HepG2 (cell line): ENCODE measurements at regions not wholly inside any gene's neighbourhood (a gene's known extent, or its start where the extent isn't known, plus 50 kb on each side); places are given as distances from the start of the nearest gene placed in this dataset.
"Not testable (repeated sequence)": the region's sequence is repeated elsewhere in the genome, so short reads cannot be mapped to it uniquely, and the experiment has no call there.

ENCODE experiments used
- ATAC-seq: fragments of 200-7000 bp; cut with Tn5 transposase; 3 replicates; pipeline ENCODE4 v1.9.1; 2020; ENCODE audit warnings: mild to moderate bottlenecking, moderate library complexity
- BruUV-seq: library from RNA; stranded (reverse); fragments of 400-500 nt; replicated peaks from 2 replicates; lab custom pipeline; 2021; lab: Mats Ljungman, UMichigan
- CTCF ChIA-PET: fragments of 300-600 bp; formaldehyde crosslinking; extraction: SDS; loops from one replicate; lab custom pipeline; 2021; ENCODE audit warnings: low total read pairs, inconsistent platforms, low intra/inter-chr PET ratio; lab: Yijun Ruan, JAX
- POLR2A ChIA-PET: fragments of 350-600 bp; sonication (Branson Sonifier 250); formaldehyde crosslinking; loops from one replicate; lab custom pipeline; 2020; ENCODE audit warnings: antibody characterized with exemption, inconsistent platforms; lab: Yijun Ruan, JAX
- DNase-seq: peaks from one replicate; pipeline ENCODE4 v3.0.0-alpha.2; 2015; ENCODE audit warnings: low spot score
- FAIRE-seq: peaks from 3 replicates; lab custom pipeline; 2011; peaks lifted over from hg19 to GRCh38; lab: Jason Lieb, UNC
- H2AFZ ChIP-seq: one replicate; pipeline ENCODE4 v1.6.1; 2011; ENCODE audit warnings: low read length, inconsistent platforms
- H3K27ac ChIP-seq: fragments of 300-600 bp; 3 replicates; pipeline ENCODE4 v1.8.0; 2011; ENCODE audit warnings: mixed run types, mild to moderate bottlenecking, mixed read lengths, low read length, inconsistent platforms; ENCODE audit not compliant: insufficient read depth; ENCODE audit errors: extremely low read length
- H3K27me3 ChIP-seq, 2 experiments: fragments of 200-600 bp in 1 of 2; 2 replicates in 1 of 2; 3 replicates in 1 of 2; pipeline versions ENCODE4 v1.6.0 to v1.8.0; 2011; ENCODE audit warnings: low read length in 2 of 2, mild to moderate bottlenecking in 2 of 2, moderate library complexity in 2 of 2, inconsistent platforms in 1 of 2; ENCODE audit not compliant: insufficient read depth in 2 of 2, control insufficient read depth in 1 of 2
- H3K36me3 ChIP-seq, 2 experiments: fragments of 200-600 bp in 1 of 2; replicated peaks in 1 of 2; 2 replicates in 1 of 2; 3 replicates in 1 of 2; pipeline versions ENCODE4 v1.5.1 to v1.8.0; 2011; ENCODE audit warnings: low read length in 2 of 2, inconsistent platforms in 1 of 2; ENCODE audit not compliant: insufficient read depth in 2 of 2, control insufficient read depth in 1 of 2
- H3K4me1 ChIP-seq: 2 replicates; pipeline ENCODE4 v1.5.1; 2012; ENCODE audit warnings: low read length, inconsistent platforms; ENCODE audit not compliant: insufficient read depth
- H3K4me2 ChIP-seq: 2 replicates; pipeline ENCODE4 v1.6.0; 2011; ENCODE audit warnings: low read depth, low read length, inconsistent platforms
- H3K4me3 ChIP-seq, 3 experiments: fragments of 200-600 bp in 1 of 3; sonication (generic), shearing (Covaris generic) in 1 of 3; replicated peaks in 1 of 3; 2 replicates each; pipeline ENCODE4 v1.5.1; 2011 to 2016; ENCODE audit warnings: low read length in 3 of 3, inconsistent platforms in 2 of 3, low read depth in 2 of 3, mild to moderate bottlenecking in 2 of 3, control low read depth in 1 of 3, mixed read lengths in 1 of 3; ENCODE audit not compliant: insufficient read depth in 1 of 3
- H3K79me2 ChIP-seq: one replicate; pipeline ENCODE4 v1.6.1; 2011; ENCODE audit warnings: low read length, inconsistent platforms; ENCODE audit not compliant: insufficient read depth
- H3K9ac ChIP-seq: 2 replicates; pipeline ENCODE4 v1.6.0; 2011; ENCODE audit warnings: mild to moderate bottlenecking, low read depth, low read length, inconsistent platforms; ENCODE audit not compliant: insufficient read depth
- H3K9me3 ChIP-seq: 2 replicates; pipeline ENCODE4 v1.5.1; 2012; ENCODE audit warnings: mild to moderate bottlenecking, low read length
- H4K20me1 ChIP-seq: 2 replicates; pipeline ENCODE4 v1.6.0; 2011; ENCODE audit warnings: inconsistent platforms, mild to moderate bottlenecking, low read length, moderate library complexity; ENCODE audit not compliant: insufficient read depth
- HOXA5 ChIP-seq: sonication (generic); formaldehyde crosslinking; IDR thresholded peaks from 2 replicates; pipeline ENCODE4 v1.4.0; 2020; ENCODE audit warnings: missing genetic modification reagents
- MXD4 ChIP-seq: IDR thresholded peaks from 2 replicates; pipeline ENCODE4 v1.6.1; 2016; ENCODE audit warnings: mild to moderate bottlenecking, missing biosample characterization, missing genetic modification reagents
- ZBTB38 ChIP-seq: sonication (generic); formaldehyde crosslinking; IDR thresholded peaks from 2 replicates; pipeline ENCODE4 v1.5.1; 2020; ENCODE audit warnings: mild to moderate bottlenecking, missing genetic modification reagents
- ZMYM4 ChIP-seq: sonication (generic); formaldehyde crosslinking; IDR thresholded peaks from 2 replicates; pipeline ENCODE4 v1.8.1; 2023; ENCODE audit warnings: mild to moderate bottlenecking, missing genetic modification reagents
- ZNF549 ChIP-seq: sonication (generic); formaldehyde crosslinking; IDR thresholded peaks from 2 replicates; pipeline ENCODE4 v1.5.0; 2020; ENCODE audit warnings: missing genetic modification reagents
- ZNF660 ChIP-seq: sonication (generic); formaldehyde crosslinking; IDR thresholded peaks from 2 replicates; pipeline ENCODE4 v1.5.1; 2020; ENCODE audit warnings: mild to moderate bottlenecking, low read depth, missing genetic modification reagents, borderline replicate concordance
- WGBS: methylation state at CpG from one replicate; pipeline ENCODE4 v1.1.6; 2017; ENCODE audit warnings: low lambda C conversion rate; 5-methylcytosine and 5-hydroxymethylcytosine counted together
- in situ Hi-C: cut with HindIII; loops from 2 replicates; pipeline ENCODE4 v1.10.0; 2017; ENCODE audit warnings: low pct_unique_long_range_greater_than_20kb; ENCODE audit not compliant: extremely low pct_ligation_motif_present
- intact Hi-C: fragments of 100-400 bp; cut with micrococcal nuclease; formaldehyde crosslinking; loops from one replicate; pipeline ENCODE4 v1.10.0; 2022; ENCODE audit not compliant: unreplicated experiment
- TF ChIP-seq, protein P1 (sequence below): sonication (generic); formaldehyde crosslinking; IDR thresholded peaks from 2 replicates; pipeline ENCODE4 v1.4.0; 2020; ENCODE audit warnings: missing genetic modification reagents
- TF ChIP-seq, protein P2 (sequence below): IDR thresholded peaks from 2 replicates; pipeline ENCODE4 v1.6.1; 2012; ENCODE audit warnings: inconsistent platforms
- TF ChIP-seq, protein P3 (sequence below): sonication (generic); formaldehyde crosslinking; IDR thresholded peaks from 2 replicates; pipeline ENCODE4 v1.4.0; 2020; ENCODE audit warnings: missing genetic modification reagents; ENCODE audit errors: not compliant biosample characterization

DNA sequence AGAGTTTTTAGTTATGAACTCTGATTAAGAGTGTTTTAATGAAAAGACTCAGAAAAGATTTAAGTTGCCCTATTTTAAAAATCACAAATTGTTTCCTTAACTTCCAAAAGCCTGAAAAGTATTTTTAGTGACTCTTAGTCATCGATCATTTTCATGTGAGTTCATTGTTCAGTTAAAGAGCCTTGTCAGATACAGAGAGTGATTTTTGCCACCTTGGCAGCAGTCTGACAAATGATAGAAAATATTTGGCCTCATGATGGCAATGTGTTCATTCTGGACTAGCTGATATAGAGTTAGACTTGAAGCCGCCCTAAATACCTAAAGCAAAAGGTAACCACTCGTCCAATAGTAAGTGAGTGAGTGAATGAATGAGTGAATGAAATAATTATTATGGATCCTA lies 225.8 kb downstream of the CPS1 start:
- BruUV-seq, result no TSS peak
- H3K9me3 ChIP-seq, result no peaks in the 10 kb centered on the region
- 2% methylated on average over 3 of the region's 3 CpGs for WGBS
- ChIA-PET CTCF (no interaction called here), POLR2A (no interaction called here)
- no peak overlapping the region for H3K4me2 ChIP-seq
- TF ChIP-seq, protein P1, sequence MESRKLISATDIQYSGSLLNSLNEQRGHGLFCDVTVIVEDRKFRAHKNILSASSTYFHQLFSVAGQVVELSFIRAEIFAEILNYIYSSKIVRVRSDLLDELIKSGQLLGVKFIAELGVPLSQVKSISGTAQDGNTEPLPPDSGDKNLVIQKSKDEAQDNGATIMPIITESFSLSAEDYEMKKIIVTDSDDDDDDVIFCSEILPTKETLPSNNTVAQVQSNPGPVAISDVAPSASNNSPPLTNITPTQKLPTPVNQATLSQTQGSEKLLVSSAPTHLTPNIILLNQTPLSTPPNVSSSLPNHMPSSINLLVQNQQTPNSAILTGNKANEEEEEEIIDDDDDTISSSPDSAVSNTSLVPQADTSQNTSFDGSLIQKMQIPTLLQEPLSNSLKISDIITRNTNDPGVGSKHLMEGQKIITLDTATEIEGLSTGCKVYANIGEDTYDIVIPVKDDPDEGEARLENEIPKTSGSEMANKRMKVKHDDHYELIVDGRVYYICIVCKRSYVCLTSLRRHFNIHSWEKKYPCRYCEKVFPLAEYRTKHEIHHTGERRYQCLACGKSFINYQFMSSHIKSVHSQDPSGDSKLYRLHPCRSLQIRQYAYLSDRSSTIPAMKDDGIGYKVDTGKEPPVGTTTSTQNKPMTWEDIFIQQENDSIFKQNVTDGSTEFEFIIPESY (CRISPR knock-in tag), result no peak
- TF ChIP-seq, protein P2, sequence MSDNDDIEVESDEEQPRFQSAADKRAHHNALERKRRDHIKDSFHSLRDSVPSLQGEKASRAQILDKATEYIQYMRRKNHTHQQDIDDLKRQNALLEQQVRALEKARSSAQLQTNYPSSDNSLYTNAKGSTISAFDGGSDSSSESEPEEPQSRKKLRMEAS, result no peak
- TF ChIP-seq, protein P3, sequence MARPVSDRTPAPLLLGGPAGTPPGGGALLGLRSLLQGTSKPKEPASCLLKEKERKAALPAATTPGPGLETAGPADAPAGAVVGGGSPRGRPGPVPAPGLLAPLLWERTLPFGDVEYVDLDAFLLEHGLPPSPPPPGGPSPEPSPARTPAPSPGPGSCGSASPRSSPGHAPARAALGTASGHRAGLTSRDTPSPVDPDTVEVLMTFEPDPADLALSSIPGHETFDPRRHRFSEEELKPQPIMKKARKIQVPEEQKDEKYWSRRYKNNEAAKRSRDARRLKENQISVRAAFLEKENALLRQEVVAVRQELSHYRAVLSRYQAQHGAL (CRISPR knock-in tag), result no peak
- TF ChIP-seq ZBTB38 (CRISPR knock-in tag) (no peak), ZNF660 (no peak), ZMYM4 (CRISPR knock-in tag) (no peak), MXD4 (CRISPR knock-in tag) (no peak), HOXA5 (CRISPR knock-in tag) (no peak), ZNF549 (no peak)
- intact Hi-C loops, result no loop called here
- ATAC-seq (no peak), DNase-seq (no peak), FAIRE-seq (no peak)
- H3K4me1 ChIP-seq, result no peaks in the 10 kb centered on the region
- H3K27me3 ChIP-seq, result no peaks in the 10 kb centered on the region
- no peaks in the 10 kb centered on the region for H3K36me3 ChIP-seq
- H3K79me2 ChIP-seq, result no peaks in the 10 kb centered on the region
- no peak overlapping the region for H2AFZ ChIP-seq
- no peak overlapping the region for H3K27ac ChIP-seq
- no peak overlapping the region for H3K9ac ChIP-seq
- no peak overlapping the region for H3K4me3 ChIP-seq
- in situ Hi-C loops, result no loop called here
- H4K20me1 ChIP-seq, result no peaks in the 10 kb centered on the region

DNA sequence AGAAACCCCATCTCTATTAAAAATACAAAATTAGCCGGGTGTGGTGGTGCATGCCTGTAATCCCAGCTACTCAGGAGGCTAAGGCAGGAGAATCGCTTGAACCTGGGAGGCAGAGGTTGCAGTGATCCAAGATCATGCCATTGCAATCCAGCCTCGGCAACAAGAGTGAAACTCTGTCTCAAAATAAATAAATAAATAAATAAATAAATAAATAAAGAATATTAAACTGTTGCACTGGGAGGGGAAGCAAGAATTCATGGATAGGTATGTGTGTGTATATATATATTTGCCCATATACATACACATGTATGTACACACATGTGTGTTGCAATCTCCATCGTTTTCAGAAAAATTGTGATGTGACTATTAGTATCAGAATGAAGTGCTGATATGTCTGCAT lies 231.4 kb downstream of the CPS1 start:
- H3K36me3 ChIP-seq, H3K9me3 ChIP-seq, H3K4me1 ChIP-seq, H4K20me1 ChIP-seq, CTCF ChIA-PET, H3K4me3 ChIP-seq, ATAC-seq, in situ Hi-C loops, intact Hi-C loops, BruUV-seq, POLR2A ChIA-PET, DNase-seq, H3K27me3 ChIP-seq, H3K27ac ChIP-seq, H3K9ac ChIP-seq, FAIRE-seq, H3K79me2 ChIP-seq, H3K4me2 ChIP-seq, H2AFZ ChIP-seq: not testable (repeated sequence)
- WGBS, result 30% methylated on average over 4 of the region's 4 CpGs
